Mesenchymal stem cell (in vitro differentiated cells and primary cell): ENCODE measurements at regions not wholly inside any gene's neighbourhood (a gene's known extent, or its start where the extent isn't known, plus 50 kb on each side); places are given as distances from the start of the nearest gene placed in this dataset.

ENCODE experiments used
- DNase-seq: peaks from one replicate; pipeline ENCODE4 v3.0.0-alpha.2; 2013
- H2AFZ ChIP-seq: one replicate; pipeline ENCODE4 v1.6.1; 2013; ENCODE audit warnings: low read depth, mild to moderate bottlenecking, control low read depth, inconsistent platforms, low read length, moderate library complexity
- H2AK5ac ChIP-seq: 2 replicates; pipeline ENCODE4 v1.6.1; 2013; ENCODE audit warnings: low read length, moderate library complexity, mild to moderate bottlenecking, inconsistent platforms; ENCODE audit not compliant: severe bottlenecking
- H2BK120ac ChIP-seq: one replicate; pipeline ENCODE4 v1.6.1; 2013; ENCODE audit warnings: low read depth, mild to moderate bottlenecking, inconsistent platforms, low read length, moderate library complexity
- H2BK12ac ChIP-seq, 2 experiments: one replicate each; pipeline ENCODE4 v1.6.1; 2013; ENCODE audit warnings: inconsistent platforms in 2 of 2, low read length in 2 of 2, mild to moderate bottlenecking in 2 of 2, moderate library complexity in 2 of 2, control low read depth in 1 of 2
- H2BK15ac ChIP-seq: one replicate; pipeline ENCODE4 v1.6.1; 2013; ENCODE audit warnings: mild to moderate bottlenecking, low read depth, inconsistent platforms; ENCODE audit not compliant: poor library complexity, severe bottlenecking
- H2BK5ac ChIP-seq: 2 replicates; pipeline ENCODE4 v1.6.1; 2013; ENCODE audit warnings: low read depth, mild to moderate bottlenecking, low read length, control low read depth, inconsistent platforms; ENCODE audit not compliant: poor library complexity, severe bottlenecking
- H3K14ac ChIP-seq, 2 experiments: one replicate each; pipeline ENCODE4 v1.6.1; 2013; ENCODE audit warnings: inconsistent platforms in 2 of 2, low read length in 2 of 2, control low read depth in 1 of 2, mild to moderate bottlenecking in 1 of 2, moderate library complexity in 1 of 2
- H3K18ac ChIP-seq, 2 experiments: one replicate each; pipeline ENCODE4 v1.6.1; 2013; ENCODE audit warnings: inconsistent platforms in 2 of 2, low read length in 2 of 2, control low read depth in 1 of 2, low read depth in 1 of 2, mild to moderate bottlenecking in 1 of 2
- H3K23ac ChIP-seq, 2 experiments: one replicate each; pipeline ENCODE4 v1.6.1; 2013; ENCODE audit warnings: inconsistent platforms in 2 of 2, low read length in 2 of 2, mild to moderate bottlenecking in 2 of 2, moderate library complexity in 2 of 2, control low read depth in 1 of 2
- H3K27ac ChIP-seq: 2 replicates; pipeline ENCODE4 v1.5.1; 2013; ENCODE audit warnings: mild to moderate bottlenecking, moderate library complexity, low read length, control low read depth, inconsistent platforms; ENCODE audit not compliant: poor library complexity, severe bottlenecking
- H3K27me3 ChIP-seq, 2 experiments: 2 replicates each; pipeline versions ENCODE4 v1.6.1 to v1.7.0; 2013; ENCODE audit warnings: low read length in 2 of 2, mild to moderate bottlenecking in 2 of 2, moderate library complexity in 2 of 2, control low read depth in 1 of 2, inconsistent platforms in 1 of 2; ENCODE audit not compliant: control insufficient read depth in 1 of 2, insufficient read depth in 1 of 2
- H3K36me3 ChIP-seq, 2 experiments: 2 replicates each; pipeline versions ENCODE4 v1.6.1 to v1.7.0; 2013; ENCODE audit warnings: low read length in 2 of 2, control low read depth in 1 of 2, inconsistent platforms in 1 of 2, low read depth in 1 of 2, mild to moderate bottlenecking in 1 of 2; ENCODE audit not compliant: insufficient read depth in 2 of 2, control insufficient read depth in 1 of 2
- H3K4ac ChIP-seq, 2 experiments: one replicate each; pipeline ENCODE4 v1.6.1; 2013; ENCODE audit warnings: inconsistent platforms in 2 of 2, low read length in 2 of 2, mild to moderate bottlenecking in 2 of 2, moderate library complexity in 2 of 2, control low read depth in 1 of 2, low read depth in 1 of 2
- H3K4me1 ChIP-seq: 2 replicates; pipeline ENCODE4 v1.6.1; 2013; ENCODE audit warnings: low read depth, low read length, control low read depth; ENCODE audit not compliant: control insufficient read depth, insufficient read depth
- H3K4me2 ChIP-seq: 2 replicates; pipeline ENCODE4 v1.6.1; 2013; ENCODE audit warnings: low read length, mild to moderate bottlenecking, inconsistent platforms; ENCODE audit not compliant: poor library complexity, severe bottlenecking
- H3K4me3 ChIP-seq, 2 experiments: 2 replicates each; pipeline versions ENCODE4 v1.5.1 to v1.7.0; 2013; ENCODE audit warnings: low read length in 2 of 2, mild to moderate bottlenecking in 2 of 2, control low read depth in 1 of 2, low read depth in 1 of 2; ENCODE audit not compliant: insufficient read depth in 1 of 2
- H3K79me1 ChIP-seq: replicated peaks from 2 replicates; pipeline ENCODE4 v1.6.1; 2013; ENCODE audit warnings: mild to moderate bottlenecking, control low read depth, low read length, inconsistent platforms; ENCODE audit not compliant: poor library complexity, severe bottlenecking
- H3K9ac ChIP-seq: 2 replicates; pipeline ENCODE4 v1.7.0; 2013; ENCODE audit warnings: mild to moderate bottlenecking, low read length, moderate library complexity
- H3K9me3 ChIP-seq: 2 replicates; pipeline ENCODE4 v1.7.0; 2013; ENCODE audit warnings: mild to moderate bottlenecking, low read length; ENCODE audit not compliant: control insufficient read depth
- H4K8ac ChIP-seq: one replicate; pipeline ENCODE4 v1.6.1; 2013; ENCODE audit warnings: inconsistent platforms, mild to moderate bottlenecking, low read length, moderate library complexity
- H4K91ac ChIP-seq: one replicate; pipeline ENCODE4 v1.6.1; 2013; ENCODE audit warnings: mild to moderate bottlenecking, low read length, inconsistent platforms
- WGBS: methylation state at CpG from one replicate; pipeline ENCODE4 v1.1.7; 2013; ENCODE audit warnings: mixed read lengths; 5-methylcytosine and 5-hydroxymethylcytosine counted together

- Histone ChIP-seq H3K27me3 (peaks cover 0 to 19% of the 10 kb centered on the region in 2 experiments), H2AFZ (no peak overlapping the region), H3K9ac (no peak overlapping the region), H3K4me2 (no peak overlapping the region), H2BK5ac (no peak overlapping the region), H3K14ac (no peak overlapping the region), H3K18ac (no peak overlapping the region), H4K8ac (no peak overlapping the region), H3K23ac (no peak overlapping the region), H3K27ac (no peak overlapping the region), H3K9me3 (no peaks in the 10 kb centered on the region), H2BK120ac (no peak overlapping the region), H3K36me3 (no peaks in the 10 kb centered on the region), H4K91ac (no peak overlapping the region), H2BK12ac (no peak overlapping the region), H2AK5ac (no peak overlapping the region), H2BK15ac (no peak overlapping the region), H3K79me1 (no peaks in the 10 kb centered on the region), H3K4ac (no peak overlapping the region), H3K4me3 (no peak overlapping the region), H3K4me1 (no peaks in the 10 kb centered on the region)
- WGBS = 82% methylated on average over 5 of the region's 5 CpGs
- DNase-seq = no peak
These were observed 134.7 kb upstream of the SMIM21 start for GRCh38 chr18:75562216-75562615.

- Histone ChIP-seq H3K9me3 (no peaks in the 10 kb centered on the region), H3K27ac (no peak overlapping the region), H3K4me3 (no peak overlapping the region), H3K9ac (no peak overlapping the region), H3K36me3 (no peaks in the 10 kb centered on the region), H3K27me3 (peaks cover 0 to 8% of the 10 kb centered on the region in 2 experiments), H3K79me1 (no peaks in the 10 kb centered on the region), H2BK12ac (no peak overlapping the region), H2BK5ac (no peak overlapping the region), H3K4me1 (no peaks in the 10 kb centered on the region), H2AFZ (no peak overlapping the region), H3K14ac (no peak overlapping the region), H2BK15ac (no peak overlapping the region), H4K8ac (no peak overlapping the region), H3K4ac (no peak overlapping the region), H4K91ac (no peak overlapping the region), H3K18ac (no peak overlapping the region), H3K23ac (no peak overlapping the region), H3K4me2 (no peak overlapping the region), H2BK120ac (no peak overlapping the region), H2AK5ac (no peak overlapping the region)
- DNase-seq = no peak
- no CpG with 5 or more reads among the region's 1 CpG for WGBS
These were observed 131.3 kb upstream of the SMIM21 start for GRCh38 chr18:75558790-75559189.

GRCh38 chr18:75556841-75557240, 129.3 kb upstream of the SMIM21 start:
- Histone ChIP-seq H3K18ac (no peak overlapping the region), H3K9ac (no peak overlapping the region), H2BK12ac (no peak overlapping the region), H3K4me1 (no peaks in the 10 kb centered on the region), H3K79me1 (no peaks in the 10 kb centered on the region), H3K36me3 (no peaks in the 10 kb centered on the region), H3K14ac (no peak overlapping the region), H4K91ac (no peak overlapping the region), H3K23ac (no peak overlapping the region), H3K9me3 (no peaks in the 10 kb centered on the region), H2BK15ac (no peak overlapping the region), H2AK5ac (no peak overlapping the region), H3K27ac (no peak overlapping the region), H3K4me2 (no peak overlapping the region), H2AFZ (no peak overlapping the region), H3K4me3 (no peak overlapping the region), H4K8ac (no peak overlapping the region), H3K4ac (no peak overlapping the region), H2BK5ac (no peak overlapping the region), H2BK120ac (no peak overlapping the region), H3K27me3 (peaks cover 0 to 5% of the 10 kb centered on the region in 2 experiments)
- WGBS = 86% methylated on average over 3 of the region's 3 CpGs
- DNase-seq = no peak

- H2BK12ac ChIP-seq = no peak overlapping the region
- H3K23ac ChIP-seq = no peak overlapping the region
- no peak overlapping the region for H2AFZ ChIP-seq
- H3K4me1 ChIP-seq = no peaks in the 10 kb centered on the region
- no peak overlapping the region for H3K9ac ChIP-seq
- H3K4me2 ChIP-seq = no peak overlapping the region
- no peak for DNase-seq
- no peak overlapping the region for H4K91ac ChIP-seq
- H3K14ac ChIP-seq = no peak overlapping the region
- H3K4me3 ChIP-seq = no peak overlapping the region
- no peak overlapping the region for H3K27ac ChIP-seq
- H2BK5ac ChIP-seq = no peak overlapping the region
- peaks cover 0 to 24% of the 10 kb centered on the region in 2 experiments for H3K27me3 ChIP-seq
- no peak overlapping the region for H2BK15ac ChIP-seq
- no peaks in the 10 kb centered on the region for H3K36me3 ChIP-seq
- no peak overlapping the region for H4K8ac ChIP-seq
- H3K9me3 ChIP-seq = no peaks in the 10 kb centered on the region
- 82% methylated on average over 2 of the region's 2 CpGs for WGBS
- H3K4ac ChIP-seq = no peak overlapping the region
- H3K18ac ChIP-seq = no peak overlapping the region
- H3K79me1 ChIP-seq = no peaks in the 10 kb centered on the region
- H2AK5ac ChIP-seq = no peak overlapping the region
- no peak overlapping the region for H2BK120ac ChIP-seq
These were observed 127.2 kb upstream of the SMIM21 start for GRCh38 chr18:75554644-75555185.
